ENCODE measurements at regions not wholly inside any gene's neighbourhood (a gene's known extent, or its start where the extent isn't known, plus 50 kb on each side); places are given as distances from the start of the nearest gene placed in this dataset.

- peak overlapping the region; percentile 35 for H3K27ac Mint-ChIP-seq (ENCODE audit: unreplicated experiment)
- H3K4me1 Mint-ChIP-seq (ENCODE audit: low read depth, unreplicated experiment): peaks cover 39% of the 10 kb centered on the region
- TF ChIP-seq CTCF (IDR thresholded peaks at IDR 0.05; ENCODE audit: partially characterized antibody, unreplicated experiment): no peak
- no peaks in the 10 kb centered on the region for H3K36me3 Mint-ChIP-seq (ENCODE audit: unreplicated experiment)
- DNase-seq: no peak
- peaks cover 4% of the 10 kb centered on the region for H3K27me3 Mint-ChIP-seq (ENCODE audit: unreplicated experiment)
- no peak overlapping the region for H3K4me3 Mint-ChIP-seq (ENCODE audit: unreplicated experiment)
- peaks cover 3% of the 10 kb centered on the region for H3K9me3 Mint-ChIP-seq (ENCODE audit: unreplicated experiment)
Observed at GRCh38 chr4:67101612-67102011, 443.7 kb downstream of the CENPC start.

- no peak overlapping the region for H3K27ac Mint-ChIP-seq (ENCODE audit: unreplicated experiment)
- H3K4me1 Mint-ChIP-seq (ENCODE audit: low read depth, unreplicated experiment): peaks cover 5% of the 10 kb centered on the region
- no peak overlapping the region for H3K4me3 Mint-ChIP-seq (ENCODE audit: unreplicated experiment)
- no peaks in the 10 kb centered on the region for H3K9me3 Mint-ChIP-seq (ENCODE audit: unreplicated experiment)
- no peak for TF ChIP-seq CTCF (IDR thresholded peaks at IDR 0.05; ENCODE audit: partially characterized antibody, unreplicated experiment)
- H3K27me3 Mint-ChIP-seq (ENCODE audit: unreplicated experiment): no peaks in the 10 kb centered on the region
- no peaks in the 10 kb centered on the region for H3K36me3 Mint-ChIP-seq (ENCODE audit: unreplicated experiment)
- peak; percentile 24 for DNase-seq
Observed at GRCh38 chr4:67092351-67092750, 453.0 kb downstream of the CENPC start.

GRCh38 chr4:67091673-67092072 lies 453.6 kb downstream of the CENPC start:
- Mint-ChIP-seq H3K36me3 (ENCODE audit: unreplicated experiment) (no peaks in the 10 kb centered on the region), H3K27me3 (ENCODE audit: unreplicated experiment) (no peaks in the 10 kb centered on the region), H3K4me1 (ENCODE audit: low read depth, unreplicated experiment) (peaks cover 5% of the 10 kb centered on the region), H3K4me3 (ENCODE audit: unreplicated experiment) (no peak overlapping the region), H3K27ac (ENCODE audit: unreplicated experiment) (no peak overlapping the region), H3K9me3 (ENCODE audit: unreplicated experiment) (no peaks in the 10 kb centered on the region)
- no peak for DNase-seq
- TF ChIP-seq CTCF (IDR thresholded peaks at IDR 0.05; ENCODE audit: partially characterized antibody, unreplicated experiment): no peak

- TF ChIP-seq CTCF (IDR thresholded peaks at IDR 0.05; ENCODE audit: partially characterized antibody, unreplicated experiment): peak; percentile 72
- peaks cover 17% of the 10 kb centered on the region for H3K4me1 Mint-ChIP-seq (ENCODE audit: low read depth, unreplicated experiment)
- H3K36me3 Mint-ChIP-seq (ENCODE audit: unreplicated experiment): no peaks in the 10 kb centered on the region
- H3K27ac Mint-ChIP-seq (ENCODE audit: unreplicated experiment): no peak overlapping the region
- DNase-seq: peak; percentile 31
- H3K27me3 Mint-ChIP-seq (ENCODE audit: unreplicated experiment): no peaks in the 10 kb centered on the region
- no peaks in the 10 kb centered on the region for H3K9me3 Mint-ChIP-seq (ENCODE audit: unreplicated experiment)
- H3K4me3 Mint-ChIP-seq (ENCODE audit: unreplicated experiment): no peak overlapping the region
Observed at GRCh38 chr4:67087897-67088296, 457.4 kb downstream of the CENPC start.

GRCh38 chr4:67084783-67085182 lies 460.5 kb downstream of the CENPC start:
- no peak for DNase-seq
- peak overlapping the region; percentile 31 for H3K27ac Mint-ChIP-seq (ENCODE audit: unreplicated experiment)
- no peak overlapping the region for H3K4me3 Mint-ChIP-seq (ENCODE audit: unreplicated experiment)
- no peak for TF ChIP-seq CTCF (IDR thresholded peaks at IDR 0.05; ENCODE audit: partially characterized antibody, unreplicated experiment)
- peaks cover 14% of the 10 kb centered on the region for H3K4me1 Mint-ChIP-seq (ENCODE audit: low read depth, unreplicated experiment)
- H3K9me3 Mint-ChIP-seq (ENCODE audit: unreplicated experiment): peaks cover 2% of the 10 kb centered on the region
- H3K36me3 Mint-ChIP-seq (ENCODE audit: unreplicated experiment): no peaks in the 10 kb centered on the region
- no peaks in the 10 kb centered on the region for H3K27me3 Mint-ChIP-seq (ENCODE audit: unreplicated experiment)
